ENCODE measurements at regions not wholly inside any gene's neighbourhood (a gene's known extent, or its start where the extent isn't known, plus 50 kb on each side); places are given as distances from the start of the nearest gene placed in this dataset.

GRCh38 chr2:120654381-120655134 is 81.1 kb upstream of the GLI2 start:
- Histone ChIP-seq H3K9ac (ENCODE audit: low read length) (no peak overlapping the region), H3K4me2 (replicated peaks; ENCODE audit: low read depth, low read length, poor library complexity, severe bottlenecking) (no peak overlapping the region), H3K79me2 (ENCODE audit: control insufficient read depth, insufficient read depth, low read length) (no peaks in the 10 kb centered on the region), H3K4me3 (ENCODE audit: control extremely low read depth in 1 of 5, extremely low read depth in 1 of 5, insufficient read depth in 1 of 5, low read depth in 2 of 5, low read length in 4 of 5) (no peak overlapping the region), H3K4me1 (ENCODE audit: control insufficient read depth in 2 of 2, insufficient read depth in 2 of 2, low read length in 2 of 2) (no peaks in the 10 kb centered on the region), H4K20me1 (ENCODE audit: control insufficient read depth, insufficient read depth, low read length, poor library complexity, severe bottlenecking) (no peaks in the 10 kb centered on the region), H2AFZ (ENCODE audit: insufficient read depth, low read depth, low read length, poor library complexity, severe bottlenecking) (no peak overlapping the region), H3K27ac (ENCODE audit: low read length in 2 of 2) (no peak overlapping the region), H3K36me3 (replicated peaks in 1 of 2; ENCODE audit: control extremely low read depth in 1 of 2, control insufficient read depth in 1 of 2, extremely low read depth in 1 of 2, insufficient read depth in 2 of 2, low read length in 1 of 2) (no peaks in the 10 kb centered on the region), H3K9me3 (ENCODE audit: control extremely low read depth in 1 of 3, control insufficient read depth in 2 of 3, insufficient read depth in 1 of 3, low read length in 2 of 3) (peaks cover 5 to 13% (median 6%) of the 10 kb centered on the region in 3 donors), H3K27me3 (replicated peaks in 1 of 4; ENCODE audit: control extremely low read depth in 1 of 4, control insufficient read depth in 3 of 4, insufficient read depth in 4 of 4, low read length in 3 of 4) (peaks cover 0 to 6% (median 0%) of the 10 kb centered on the region in 4 experiments)
- Mint-ChIP-seq H3K4me1 (no peaks in the 10 kb centered on the region), H3K27ac (no peak overlapping the region), H3K4me3 (no peak overlapping the region), H3K27me3 (peaks cover 21% of the 10 kb centered on the region), H3K9me3 (ENCODE audit: insufficient read depth) (peaks cover 15% of the 10 kb centered on the region)
- POLR2A ChIA-PET: no interaction called here
- WGBS (ENCODE audit: insufficient coverage): 37% methylated on average over 54 of the region's 54 CpGs
- DNase-seq (no peak), ATAC-seq (ENCODE audit: low read depth) (no peak)
- TF ChIP-seq EZH2 (IDR thresholded peaks at IDR 0.05; ENCODE audit: borderline replicate concordance, insufficient read depth, low read depth, low read length, poor library complexity, severe bottlenecking): no peak
- TF ChIP-seq CTCF (IDR thresholded peaks at IDR 0.05): no peak
- CTCF ChIA-PET: no interaction called here
- intact Hi-C loops (cut with micrococcal nuclease): no loop called here

GRCh38 chr2:120656273-120656950 is 79.3 kb upstream of the GLI2 start:
- intact Hi-C loops (cut with micrococcal nuclease): no loop called here
- no peaks in the 10 kb centered on the region for H3K4me1 ChIP-seq (ENCODE audit: control insufficient read depth in 2 of 2, insufficient read depth in 2 of 2, low read length in 2 of 2)
- H4K20me1 ChIP-seq (ENCODE audit: control insufficient read depth, insufficient read depth, low read length, poor library complexity, severe bottlenecking): no peaks in the 10 kb centered on the region
- POLR2A ChIA-PET: no interaction called here
- ATAC-seq (ENCODE audit: low read depth): no peak
- H3K27ac ChIP-seq (ENCODE audit: low read length in 2 of 2): no peak overlapping the region
- H3K4me3 ChIP-seq (ENCODE audit: control extremely low read depth in 1 of 5, extremely low read depth in 1 of 5, insufficient read depth in 1 of 5, low read depth in 2 of 5, low read length in 4 of 5): no peak overlapping the region
- H3K27me3 Mint-ChIP-seq: peaks cover 22% of the 10 kb centered on the region
- no peak overlapping the region for H3K4me2 ChIP-seq (replicated peaks; ENCODE audit: low read depth, low read length, poor library complexity, severe bottlenecking)
- no peak overlapping the region for H3K4me3 Mint-ChIP-seq
- H3K9ac ChIP-seq (ENCODE audit: low read length): no peak overlapping the region
- H3K27ac Mint-ChIP-seq: no peak overlapping the region
- TF ChIP-seq CTCF (IDR thresholded peaks at IDR 0.05) (no peak), EZH2 (IDR thresholded peaks at IDR 0.05; ENCODE audit: borderline replicate concordance, insufficient read depth, low read depth, low read length, poor library complexity, severe bottlenecking) (no peak)
- no peaks in the 10 kb centered on the region for H3K4me1 Mint-ChIP-seq
- H3K79me2 ChIP-seq (ENCODE audit: control insufficient read depth, insufficient read depth, low read length): no peaks in the 10 kb centered on the region
- no peaks in the 10 kb centered on the region for H3K36me3 ChIP-seq (replicated peaks in 1 of 2; ENCODE audit: control extremely low read depth in 1 of 2, control insufficient read depth in 1 of 2, extremely low read depth in 1 of 2, insufficient read depth in 2 of 2, low read length in 1 of 2)
- peaks cover 0 to 6% (median 0%) of the 10 kb centered on the region in 4 experiments for H3K27me3 ChIP-seq (replicated peaks in 1 of 4; ENCODE audit: control extremely low read depth in 1 of 4, control insufficient read depth in 3 of 4, insufficient read depth in 4 of 4, low read length in 3 of 4)
- WGBS (ENCODE audit: insufficient coverage): 88% methylated on average over 13 of the region's 19 CpGs
- H3K9me3 Mint-ChIP-seq (ENCODE audit: insufficient read depth): no peaks in the 10 kb centered on the region
- CTCF ChIA-PET: no interaction called here
- no peak overlapping the region for H2AFZ ChIP-seq (ENCODE audit: insufficient read depth, low read depth, low read length, poor library complexity, severe bottlenecking)
- no peak for DNase-seq
- peaks cover under 1 to 7% (median 4%) of the 10 kb centered on the region in 3 donors for H3K9me3 ChIP-seq (ENCODE audit: control extremely low read depth in 1 of 3, control insufficient read depth in 2 of 3, insufficient read depth in 1 of 3, low read length in 2 of 3)

All from B cell (primary cell).